ENCODE measurements at regions not wholly inside any gene's neighbourhood (a gene's known extent, or its start where the extent isn't known, plus 50 kb on each side); places are given as distances from the start of the nearest gene placed in this dataset.
"Not testable (repeated sequence)": the region's sequence is repeated elsewhere in the genome, so short reads cannot be mapped to it uniquely, and the experiment has no call there.

GRCh38 chr3:177452831-177453450 lies 255.7 kb upstream of the TBL1XR1 start:
- peaks cover 7% of the 10 kb centered on the region for H3K4me1 ChIP-seq (ENCODE audit: insufficient read depth, low read length)
- H3K9me3 ChIP-seq (ENCODE audit: low read depth, low read length), result no peaks in the 10 kb centered on the region
- H3K36me3 ChIP-seq (ENCODE audit: insufficient read depth, low read length), result no peaks in the 10 kb centered on the region
- DNase-seq (ENCODE audit: insufficient read length, low spot score, missing footprints), result no peak
- no peak overlapping the region for H2AFZ ChIP-seq (ENCODE audit: low read length)
- H3K4me3 ChIP-seq (ENCODE audit: insufficient read depth, low read length), result no peak overlapping the region
- no peaks in the 10 kb centered on the region for H3K27me3 ChIP-seq (ENCODE audit: insufficient read depth, low read length)
- H3K4me2 ChIP-seq (ENCODE audit: insufficient read depth, low read length), result peak overlapping the region; percentile 69
- H4K20me1 ChIP-seq (ENCODE audit: insufficient read depth, low read length), result no peaks in the 10 kb centered on the region
- H3K79me2 ChIP-seq (ENCODE audit: insufficient read depth, low read length), result no peaks in the 10 kb centered on the region
- H3K27ac ChIP-seq (ENCODE audit: low read depth, low read length), result peak overlapping the region; percentile 80
- TF ChIP-seq CTCF (IDR thresholded peaks at IDR 0.05; ENCODE audit: extremely low read depth, low read depth, low read length), result no peak

- no peaks in the 10 kb centered on the region for H3K27me3 ChIP-seq (ENCODE audit: insufficient read depth, low read length)
- no peaks in the 10 kb centered on the region for H3K79me2 ChIP-seq (ENCODE audit: insufficient read depth, low read length)
- H3K4me1 ChIP-seq (ENCODE audit: insufficient read depth, low read length), result peaks cover 7% of the 10 kb centered on the region
- H3K9me3 ChIP-seq (ENCODE audit: low read depth, low read length), result no peaks in the 10 kb centered on the region
- no peak overlapping the region for H3K27ac ChIP-seq (ENCODE audit: low read depth, low read length)
- H3K4me2 ChIP-seq (ENCODE audit: insufficient read depth, low read length), result no peak overlapping the region
- no peak overlapping the region for H2AFZ ChIP-seq (ENCODE audit: low read length)
- DNase-seq (ENCODE audit: insufficient read length, low spot score, missing footprints), result no peak
- TF ChIP-seq CTCF (IDR thresholded peaks at IDR 0.05; ENCODE audit: extremely low read depth, low read depth, low read length), result no peak
- H4K20me1 ChIP-seq (ENCODE audit: insufficient read depth, low read length), result no peaks in the 10 kb centered on the region
- H3K36me3 ChIP-seq (ENCODE audit: insufficient read depth, low read length), result no peaks in the 10 kb centered on the region
- no peak overlapping the region for H3K4me3 ChIP-seq (ENCODE audit: insufficient read depth, low read length)
Measured at GRCh38 chr3:177453451-177453844, 256.2 kb upstream of the TBL1XR1 start.

GRCh38 chr3:177457204-177457603 lies 259.9 kb upstream of the TBL1XR1 start:
- H4K20me1 ChIP-seq (ENCODE audit: insufficient read depth, low read length); H3K4me1 ChIP-seq (ENCODE audit: insufficient read depth, low read length); H3K27me3 ChIP-seq (ENCODE audit: insufficient read depth, low read length); H3K4me3 ChIP-seq (ENCODE audit: insufficient read depth, low read length); H2AFZ ChIP-seq (ENCODE audit: low read length); H3K9me3 ChIP-seq (ENCODE audit: low read depth, low read length); H3K27ac ChIP-seq (ENCODE audit: low read depth, low read length); H3K36me3 ChIP-seq (ENCODE audit: insufficient read depth, low read length); DNase-seq (ENCODE audit: insufficient read length, low spot score, missing footprints); H3K4me2 ChIP-seq (ENCODE audit: insufficient read depth, low read length); H3K79me2 ChIP-seq (ENCODE audit: insufficient read depth, low read length): not testable (repeated sequence)

- Histone ChIP-seq H3K9me3 (ENCODE audit: low read depth, low read length) (no peaks in the 10 kb centered on the region), H3K4me1 (ENCODE audit: insufficient read depth, low read length) (peaks cover 14% of the 10 kb centered on the region), H3K36me3 (ENCODE audit: insufficient read depth, low read length) (no peaks in the 10 kb centered on the region), H3K27ac (ENCODE audit: low read depth, low read length) (peak overlapping the region; percentile 26), H2AFZ (ENCODE audit: low read length) (peak overlapping the region; percentile 68), H3K79me2 (ENCODE audit: insufficient read depth, low read length) (no peaks in the 10 kb centered on the region), H3K4me3 (ENCODE audit: insufficient read depth, low read length) (no peak overlapping the region), H4K20me1 (ENCODE audit: insufficient read depth, low read length) (no peaks in the 10 kb centered on the region), H3K27me3 (ENCODE audit: insufficient read depth, low read length) (no peaks in the 10 kb centered on the region), H3K4me2 (ENCODE audit: insufficient read depth, low read length) (no peak overlapping the region)
- DNase-seq (ENCODE audit: insufficient read length, low spot score, missing footprints), result no peak
- TF ChIP-seq CTCF (IDR thresholded peaks at IDR 0.05; ENCODE audit: extremely low read depth, low read depth, low read length), result no peak
Measured at GRCh38 chr3:177459401-177459800, 262.1 kb upstream of the TBL1XR1 start.

Data from osteoblast (primary cell).